BE2C (cell line): ENCODE measurements at regions not wholly inside any gene's neighbourhood (a gene's known extent, or its start where the extent isn't known, plus 50 kb on each side); places are given as distances from the start of the nearest gene placed in this dataset.

Source experiments
- DNase-seq: peaks from one replicate; pipeline ENCODE4 v3.0.0-alpha.2; 2020
- H3K27me3 ChIP-seq: fragments of 250-450 bp; sonication (Bioruptor Pico); 2 replicates; pipeline ENCODE4 v1.5.1; 2020; ENCODE audit warnings: mild to moderate bottlenecking
- H3K36me3 ChIP-seq: fragments of 250-450 bp; sonication (Bioruptor Pico); 2 replicates; pipeline ENCODE4 v1.5.1; 2020; ENCODE audit warnings: mild to moderate bottlenecking
- H3K4me1 ChIP-seq: fragments of 250-450 bp; sonication (Bioruptor Pico); 2 replicates; pipeline ENCODE4 v1.5.1; 2020
- H3K4me3 ChIP-seq: 2 replicates; pipeline ENCODE4 v1.5.1; 2011; ENCODE audit warnings: low read depth, low read length
- H3K9me3 ChIP-seq: fragments of 250-450 bp; sonication (Bioruptor Pico); 2 replicates; pipeline ENCODE4 v1.5.1; 2020
- TF ChIP-seq, protein P1 (sequence below): IDR thresholded peaks from 2 replicates; pipeline ENCODE4 v1.5.1; 2012; ENCODE audit warnings: mild to moderate bottlenecking, low read depth, low read length

DNA sequence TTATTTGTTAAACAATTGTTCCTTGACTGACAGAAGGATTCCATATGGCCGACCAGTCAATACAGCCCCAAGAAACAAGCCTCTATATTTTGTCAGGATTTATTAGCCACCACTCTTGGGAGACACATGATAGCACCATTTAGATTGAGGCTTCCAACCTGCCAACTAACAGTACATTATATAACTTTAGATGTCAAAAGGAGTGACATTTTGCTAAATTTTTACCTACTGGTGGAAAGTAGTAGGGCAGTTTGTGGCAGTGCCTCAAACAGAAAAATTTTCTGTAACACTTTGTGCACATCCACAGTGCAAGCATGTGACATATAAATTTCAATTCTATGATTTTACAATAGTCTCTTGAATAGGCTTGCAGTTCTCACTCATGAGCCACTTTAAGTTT lies 464.0 kb downstream of the TRIB2 start:
- Histone ChIP-seq H3K27me3 (no peaks in the 10 kb centered on the region), H3K36me3 (no peaks in the 10 kb centered on the region), H3K4me3 (no peak overlapping the region), H3K9me3 (no peaks in the 10 kb centered on the region), H3K4me1 (no peaks in the 10 kb centered on the region)
- DNase-seq: no peak
- TF ChIP-seq, protein P1, sequence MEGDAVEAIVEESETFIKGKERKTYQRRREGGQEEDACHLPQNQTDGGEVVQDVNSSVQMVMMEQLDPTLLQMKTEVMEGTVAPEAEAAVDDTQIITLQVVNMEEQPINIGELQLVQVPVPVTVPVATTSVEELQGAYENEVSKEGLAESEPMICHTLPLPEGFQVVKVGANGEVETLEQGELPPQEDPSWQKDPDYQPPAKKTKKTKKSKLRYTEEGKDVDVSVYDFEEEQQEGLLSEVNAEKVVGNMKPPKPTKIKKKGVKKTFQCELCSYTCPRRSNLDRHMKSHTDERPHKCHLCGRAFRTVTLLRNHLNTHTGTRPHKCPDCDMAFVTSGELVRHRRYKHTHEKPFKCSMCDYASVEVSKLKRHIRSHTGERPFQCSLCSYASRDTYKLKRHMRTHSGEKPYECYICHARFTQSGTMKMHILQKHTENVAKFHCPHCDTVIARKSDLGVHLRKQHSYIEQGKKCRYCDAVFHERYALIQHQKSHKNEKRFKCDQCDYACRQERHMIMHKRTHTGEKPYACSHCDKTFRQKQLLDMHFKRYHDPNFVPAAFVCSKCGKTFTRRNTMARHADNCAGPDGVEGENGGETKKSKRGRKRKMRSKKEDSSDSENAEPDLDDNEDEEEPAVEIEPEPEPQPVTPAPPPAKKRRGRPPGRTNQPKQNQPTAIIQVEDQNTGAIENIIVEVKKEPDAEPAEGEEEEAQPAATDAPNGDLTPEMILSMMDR: no peak

DNA sequence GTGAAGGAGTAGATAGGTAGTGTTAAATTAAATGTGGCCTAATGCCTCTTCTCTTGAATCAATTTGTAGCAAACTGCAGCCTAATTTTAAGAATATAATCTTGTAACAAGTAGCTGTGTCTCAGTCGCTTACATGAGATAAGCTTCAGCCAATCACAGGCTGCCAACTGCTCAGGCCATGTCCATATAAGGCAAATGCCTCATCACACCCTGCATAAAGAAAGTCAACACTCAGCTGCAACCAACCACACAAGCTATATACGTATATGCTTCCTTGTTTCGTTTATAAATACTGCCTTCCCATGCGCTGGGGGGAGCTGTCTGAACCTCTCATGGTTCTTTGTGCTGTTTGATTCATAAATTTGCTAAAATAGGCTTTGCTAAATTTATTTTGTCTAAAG lies 476.3 kb downstream of the TRIB2 start:
- DNase-seq: peak; percentile 77
- Histone ChIP-seq H3K9me3 (no peaks in the 10 kb centered on the region), H3K27me3 (no peaks in the 10 kb centered on the region), H3K4me1 (peaks cover 20% of the 10 kb centered on the region), H3K4me3 (no peak overlapping the region), H3K36me3 (no peaks in the 10 kb centered on the region)
- TF ChIP-seq, protein P1: peak; percentile 48

DNA sequence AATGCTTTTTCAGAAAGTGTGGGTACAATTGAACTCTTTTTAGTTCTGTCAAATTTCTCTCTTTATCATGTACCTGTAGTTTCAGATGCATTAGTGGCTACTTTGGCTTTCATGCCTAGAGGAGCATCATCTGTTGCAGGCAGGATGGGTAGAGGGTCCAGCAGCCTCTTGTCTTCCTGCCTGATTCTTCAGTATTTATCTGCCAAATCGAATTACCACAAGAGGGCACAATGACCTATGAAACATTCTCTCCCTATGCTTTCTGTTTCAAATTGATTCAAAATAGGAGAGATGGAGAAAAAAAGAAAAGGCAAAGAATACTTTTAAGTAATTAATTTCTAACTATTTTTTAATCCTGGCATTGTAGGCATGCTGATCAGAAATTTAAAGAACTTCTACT lies 477.2 kb downstream of the TRIB2 start:
- TF ChIP-seq, protein P1: peak; percentile 58
- H3K4me1 ChIP-seq: peaks cover 20% of the 10 kb centered on the region
- H3K4me3 ChIP-seq: no peak overlapping the region
- H3K9me3 ChIP-seq: no peaks in the 10 kb centered on the region
- H3K36me3 ChIP-seq: no peaks in the 10 kb centered on the region
- H3K27me3 ChIP-seq: no peaks in the 10 kb centered on the region
- peak; percentile 33 for DNase-seq

DNA sequence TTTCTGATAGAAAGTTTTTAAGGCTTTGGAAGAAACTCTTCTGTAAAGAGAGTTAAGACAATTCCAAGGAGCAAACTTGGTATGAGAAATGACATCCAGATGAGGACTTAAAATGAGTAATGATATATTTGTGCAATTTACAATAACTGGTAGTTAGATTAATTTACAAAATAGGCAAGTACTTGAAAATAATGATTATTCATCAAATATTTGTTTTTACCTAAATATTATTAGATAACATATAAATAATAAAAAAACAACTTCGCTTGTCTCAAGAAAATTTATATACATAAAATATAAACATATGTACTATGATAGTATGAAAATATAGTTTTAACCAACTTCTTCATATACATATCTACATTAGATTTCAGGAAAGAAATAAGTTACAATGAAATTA lies 478.5 kb downstream of the TRIB2 start:
- TF ChIP-seq, protein P1: no peak
- Histone ChIP-seq H3K36me3 (no peaks in the 10 kb centered on the region), H3K9me3 (no peaks in the 10 kb centered on the region; the same call in 1 of the 2 replicates), H3K4me3 (no peak overlapping the region), H3K4me1 (peaks cover 20% of the 10 kb centered on the region), H3K27me3 (no peaks in the 10 kb centered on the region)
- DNase-seq: no peak

DNA sequence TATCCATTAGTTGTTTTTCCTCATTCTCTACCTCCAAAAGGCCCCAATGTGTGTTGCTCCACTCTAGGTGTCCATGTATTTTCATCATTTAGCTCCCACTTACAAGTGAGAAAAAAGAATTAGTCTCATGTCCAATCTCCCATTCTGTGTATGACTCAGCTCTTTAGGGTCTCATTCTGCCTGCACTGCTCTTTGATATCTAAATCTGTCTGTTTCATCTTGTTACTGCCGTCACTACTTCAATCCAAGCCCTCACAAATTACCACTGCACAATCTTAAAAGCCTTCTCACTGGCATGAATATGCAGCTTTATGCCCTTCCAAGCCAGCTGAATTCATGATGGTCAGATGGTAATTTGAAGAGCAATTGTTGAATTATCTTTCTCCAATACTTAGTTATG lies 480.5 kb downstream of the TRIB2 start:
- peaks cover 14% of the 10 kb centered on the region for H3K4me1 ChIP-seq
- TF ChIP-seq, protein P1: no peak
- DNase-seq: no peak
- H3K27me3 ChIP-seq: no peaks in the 10 kb centered on the region
- no peak overlapping the region for H3K4me3 ChIP-seq
- no peaks in the 10 kb centered on the region for H3K36me3 ChIP-seq
- no peaks in the 10 kb centered on the region; the same call in 1 of the 2 replicates for H3K9me3 ChIP-seq

DNA sequence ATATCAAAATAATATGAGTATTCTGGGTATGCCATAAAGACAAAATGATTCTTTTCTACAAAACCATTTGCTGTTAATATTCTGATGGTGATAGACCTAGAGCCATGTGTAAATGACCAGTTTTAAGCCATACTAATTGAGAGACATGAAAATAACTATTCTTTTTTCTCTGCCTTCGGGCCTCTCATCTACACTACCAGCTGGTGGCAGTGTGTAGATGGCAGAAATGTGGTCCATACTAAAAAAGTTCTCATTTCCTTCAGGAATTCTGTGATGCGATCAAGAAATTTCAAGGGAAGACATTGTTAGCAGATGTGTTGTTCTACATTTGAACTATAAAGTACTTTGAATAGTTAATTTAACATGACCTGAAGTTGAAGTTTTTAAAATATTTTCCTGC lies 485.2 kb downstream of the TRIB2 start:
- Histone ChIP-seq H3K27me3 (no peaks in the 10 kb centered on the region), H3K4me3 (no peak overlapping the region), H3K36me3 (no peaks in the 10 kb centered on the region), H3K9me3 (no peaks in the 10 kb centered on the region; the same call in 1 of the 2 replicates), H3K4me1 (peaks cover 6% of the 10 kb centered on the region; the same call in 1 of the 2 replicates)
- TF ChIP-seq, protein P1: peak; percentile 67
- DNase-seq: no peak
